Fibroblast of lung (primary cell): ENCODE measurements at regions not wholly inside any gene's neighbourhood (a gene's known extent, or its start where the extent isn't known, plus 50 kb on each side); places are given as distances from the start of the nearest gene placed in this dataset.

ENCODE experiments used
- DNase-seq, 2 donors: peaks; one replicate each; pipeline versions ENCODE4 v3.0.0 to v3.0.0-alpha.2; 2010; ENCODE audit warnings: low read depth in 2 of 2
- H2AFZ ChIP-seq: 2 replicates; pipeline ENCODE4 v1.5.1; 2012; ENCODE audit warnings: low read length, control low read depth, inconsistent platforms
- H3K27ac ChIP-seq: 2 replicates; pipeline ENCODE4 v1.5.1; 2011; ENCODE audit warnings: low read length, control low read depth; ENCODE audit not compliant: insufficient read depth
- H3K27me3 ChIP-seq: 2 replicates; pipeline ENCODE4 v1.5.1; 2011; ENCODE audit warnings: mild to moderate bottlenecking, low read length; ENCODE audit not compliant: control insufficient read depth, insufficient read depth
- H3K36me3 ChIP-seq: 2 replicates; pipeline ENCODE4 v1.5.1; 2011; ENCODE audit warnings: low read length; ENCODE audit not compliant: control insufficient read depth, insufficient read depth
- H3K4me1 ChIP-seq: 2 replicates; pipeline ENCODE4 v1.5.1; 2011; ENCODE audit warnings: low read length; ENCODE audit not compliant: control insufficient read depth, insufficient read depth; ENCODE audit errors: extremely low read depth
- H3K4me2 ChIP-seq: 2 replicates; pipeline ENCODE4 v1.5.1; 2011; ENCODE audit warnings: low read length, control low read depth; ENCODE audit not compliant: insufficient read depth; ENCODE audit errors: extremely low read depth
- H3K4me3 ChIP-seq, 4 experiments: fragments of 200-600 bp in 1 of 4; sonication (generic) in 1 of 4; replicated peaks in 1 of 4; 2 replicates each; pipeline ENCODE4 v1.5.1; 2011 to 2016; ENCODE audit warnings: low read length in 4 of 4, low read depth in 3 of 4, mild to moderate bottlenecking in 3 of 4, control low read depth in 2 of 4, inconsistent platforms in 1 of 4, mixed read lengths in 1 of 4; ENCODE audit not compliant: insufficient read depth in 1 of 4; ENCODE audit errors: control extremely low read depth in 1 of 4
- H3K79me2 ChIP-seq: 2 replicates; pipeline ENCODE4 v1.5.1; 2012; ENCODE audit warnings: mild to moderate bottlenecking, low read length, inconsistent platforms; ENCODE audit not compliant: control insufficient read depth, insufficient read depth
- H3K9ac ChIP-seq: 2 replicates; pipeline ENCODE4 v1.5.1; 2011; ENCODE audit warnings: mild to moderate bottlenecking, low read length, control low read depth; ENCODE audit not compliant: insufficient read depth
- H3K9me3 ChIP-seq: 2 replicates; pipeline ENCODE4 v1.5.1; 2012; ENCODE audit warnings: low read depth, low read length; ENCODE audit not compliant: control insufficient read depth, insufficient read depth
- H4K20me1 ChIP-seq: 2 replicates; pipeline ENCODE4 v1.5.1; 2011; ENCODE audit warnings: low read length; ENCODE audit not compliant: control insufficient read depth, insufficient read depth; ENCODE audit errors: extremely low read depth
- EZH2 ChIP-seq: IDR thresholded peaks from 2 replicates; pipeline ENCODE4 v1.5.1; 2012; ENCODE audit warnings: low read length, control low read depth, mild to moderate bottlenecking; ENCODE audit errors: missing control alignments
- TF ChIP-seq, protein P1 (sequence below), 2 donors: IDR thresholded peaks in 1 of 2; conservative IDR thresholded peaks in 1 of 2; 1 replicate in 1 of 2; 2 replicates in 1 of 2; pipeline ENCODE4 v1.5.1; 2011 to 2012; ENCODE audit warnings: low read length in 2 of 2, control low read depth in 1 of 2, inconsistent platforms in 1 of 2, low read depth in 1 of 2, mild to moderate bottlenecking in 1 of 2

- TF ChIP-seq, protein P1, sequence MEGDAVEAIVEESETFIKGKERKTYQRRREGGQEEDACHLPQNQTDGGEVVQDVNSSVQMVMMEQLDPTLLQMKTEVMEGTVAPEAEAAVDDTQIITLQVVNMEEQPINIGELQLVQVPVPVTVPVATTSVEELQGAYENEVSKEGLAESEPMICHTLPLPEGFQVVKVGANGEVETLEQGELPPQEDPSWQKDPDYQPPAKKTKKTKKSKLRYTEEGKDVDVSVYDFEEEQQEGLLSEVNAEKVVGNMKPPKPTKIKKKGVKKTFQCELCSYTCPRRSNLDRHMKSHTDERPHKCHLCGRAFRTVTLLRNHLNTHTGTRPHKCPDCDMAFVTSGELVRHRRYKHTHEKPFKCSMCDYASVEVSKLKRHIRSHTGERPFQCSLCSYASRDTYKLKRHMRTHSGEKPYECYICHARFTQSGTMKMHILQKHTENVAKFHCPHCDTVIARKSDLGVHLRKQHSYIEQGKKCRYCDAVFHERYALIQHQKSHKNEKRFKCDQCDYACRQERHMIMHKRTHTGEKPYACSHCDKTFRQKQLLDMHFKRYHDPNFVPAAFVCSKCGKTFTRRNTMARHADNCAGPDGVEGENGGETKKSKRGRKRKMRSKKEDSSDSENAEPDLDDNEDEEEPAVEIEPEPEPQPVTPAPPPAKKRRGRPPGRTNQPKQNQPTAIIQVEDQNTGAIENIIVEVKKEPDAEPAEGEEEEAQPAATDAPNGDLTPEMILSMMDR (conservative IDR thresholded peaks at IDR 0.05 in 1 of 2, IDR thresholded peaks at IDR 0.05 in 1 of 2; ENCODE audit: low read depth in 1 of 2, low read length in 2 of 2), result no peak
- TF ChIP-seq EZH2, result no peak
- H2AFZ ChIP-seq, result no peak overlapping the region
- H3K27ac ChIP-seq, result no peak overlapping the region
- H3K4me3 ChIP-seq, result no peak overlapping the region
- H3K27me3 ChIP-seq, result no peaks in the 10 kb centered on the region
- no peaks in the 10 kb centered on the region for H3K9me3 ChIP-seq
- H3K36me3 ChIP-seq, result no peaks in the 10 kb centered on the region
- no peak overlapping the region for H3K4me2 ChIP-seq
- no peak overlapping the region for H3K9ac ChIP-seq
- H3K4me1 ChIP-seq, result peaks cover 5% of the 10 kb centered on the region
- H4K20me1 ChIP-seq, result no peaks in the 10 kb centered on the region
- H3K79me2 ChIP-seq, result no peaks in the 10 kb centered on the region
- DNase-seq, result peak; percentile 32 to 50
Measured at GRCh38 chr3:15959434-15959811, 161.6 kb upstream of the ANKRD28 start.

- H3K4me3 ChIP-seq, result peak overlapping the region; percentile 14 to 38 (median 21)
- no peaks in the 10 kb centered on the region for H3K36me3 ChIP-seq
- no peak overlapping the region for H3K9ac ChIP-seq
- DNase-seq, result peak; percentile 55 to 67
- no peaks in the 10 kb centered on the region for H4K20me1 ChIP-seq
- peaks cover 5% of the 10 kb centered on the region for H3K4me1 ChIP-seq
- H2AFZ ChIP-seq, result peak overlapping the region; percentile 78
- H3K9me3 ChIP-seq, result no peaks in the 10 kb centered on the region
- H3K27ac ChIP-seq, result peak overlapping the region; percentile 73
- TF ChIP-seq, protein P1 (conservative IDR thresholded peaks at IDR 0.05 in 1 of 2, IDR thresholded peaks at IDR 0.05 in 1 of 2; ENCODE audit: low read depth in 1 of 2, low read length in 2 of 2), result no peak
- no peak for TF ChIP-seq EZH2
- peak overlapping the region; percentile 44 for H3K4me2 ChIP-seq
- H3K79me2 ChIP-seq, result no peaks in the 10 kb centered on the region
- no peaks in the 10 kb centered on the region for H3K27me3 ChIP-seq
Measured at GRCh38 chr3:15964605-15965442, 167.0 kb upstream of the ANKRD28 start.

DNA sequence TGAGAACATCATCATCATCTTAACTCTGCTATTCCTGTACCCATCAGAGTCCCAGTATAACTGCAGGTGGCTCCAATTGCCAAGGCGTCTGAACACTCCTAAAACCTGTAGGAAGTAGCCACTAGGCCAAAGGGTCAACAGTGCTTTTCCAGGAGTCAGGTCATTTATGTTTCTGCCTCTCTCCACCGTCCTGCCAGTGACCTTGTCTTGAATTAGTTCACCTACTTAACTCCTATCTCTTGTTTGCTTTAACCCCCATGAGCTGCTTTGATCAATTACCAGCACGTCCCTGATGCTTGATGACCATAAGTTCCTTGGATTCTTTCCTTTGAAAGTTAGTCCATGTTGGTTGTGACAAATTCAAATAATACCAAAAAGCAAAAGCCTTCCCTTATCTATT is 169.8 kb upstream of the ANKRD28 start:
- Histone ChIP-seq H3K4me2 (no peak overlapping the region), H3K4me1 (peaks cover 5% of the 10 kb centered on the region), H3K27ac (no peak overlapping the region), H3K4me3 (no peak overlapping the region), H2AFZ (no peak overlapping the region), H3K9ac (no peak overlapping the region), H3K79me2 (no peaks in the 10 kb centered on the region), H4K20me1 (no peaks in the 10 kb centered on the region), H3K9me3 (no peaks in the 10 kb centered on the region), H3K27me3 (no peaks in the 10 kb centered on the region), H3K36me3 (no peaks in the 10 kb centered on the region)
- TF ChIP-seq, protein P1 (conservative IDR thresholded peaks at IDR 0.05 in 1 of 2, IDR thresholded peaks at IDR 0.05 in 1 of 2; ENCODE audit: low read depth in 1 of 2, low read length in 2 of 2), result no peak
- no peak for TF ChIP-seq EZH2
- no peak for DNase-seq
